Heart left ventricle (tissue), 16 donors: ENCODE measurements at regions not wholly inside any gene's neighbourhood (a gene's known extent, or its start where the extent isn't known, plus 50 kb on each side); places are given as distances from the start of the nearest gene placed in this dataset.

ENCODE experiments used
- ATAC-seq, 4 donors: fragments of 200-7000 bp; cut with Tn5 transposase; one replicate each; pipeline ENCODE4 v1.9.1; 2020 to 2022; ENCODE audit warnings: moderate library complexity in 4 of 4, mild to moderate bottlenecking in 3 of 4, moderate number of reproducible peaks in 1 of 4
- DNase-seq, 5 donors: peaks; one replicate each; pipeline ENCODE4 v3.0.0-alpha.2; 2020
- H3K27ac ChIP-seq, 12 donors: fragments of 200-600 bp; sonication (generic) in 4 of 12; one replicate each; pipeline versions ENCODE4 v1.5.0 to v1.8.0; 2016 to 2022; ENCODE audit warnings: mild to moderate bottlenecking in 2 of 12
- H3K27me3 ChIP-seq, 9 donors: fragments of 200-600 bp; sonication (generic) in 2 of 9; one replicate each; pipeline versions ENCODE4 v1.5.1 to v1.8.0; 2016 to 2022; ENCODE audit warnings: mild to moderate bottlenecking in 3 of 9
- H3K36me3 ChIP-seq, 9 donors: fragments of 200-600 bp; sonication (generic) in 2 of 9; one replicate each; pipeline versions ENCODE4 v1.5.0 to v1.8.0; 2018 to 2022; ENCODE audit warnings: mild to moderate bottlenecking in 2 of 9
- H3K4me1 ChIP-seq, 12 donors: fragments of 200-600 bp; sonication (generic) in 4 of 12; one replicate each; pipeline versions ENCODE4 v1.5.0 to v1.8.0; 2016 to 2022; ENCODE audit warnings: mild to moderate bottlenecking in 3 of 12
- H3K4me3 ChIP-seq, 12 donors: fragments of 200-600 bp; sonication (generic) in 4 of 12; one replicate each; pipeline versions ENCODE4 v1.5.0 to v1.8.0; 2017 to 2022; ENCODE audit warnings: mild to moderate bottlenecking in 9 of 12, moderate library complexity in 4 of 12
- H3K9me3 ChIP-seq, 12 donors: fragments of 200-600 bp; sonication (generic) in 4 of 12; one replicate each; pipeline versions ENCODE4 v1.5.0 to v1.8.0; 2016 to 2022; ENCODE audit warnings: mild to moderate bottlenecking in 1 of 12
- POLR2A ChIP-seq, 2 donors: fragments of 450-650 bp; IDR thresholded peaks; one replicate each; pipeline ENCODE4 v1.6.1; 2017; ENCODE audit warnings: antibody characterized with exemption in 2 of 2, mild to moderate bottlenecking in 2 of 2, moderate library complexity in 2 of 2
- WGBS, 4 donors: extraction: QIAGEN DNeasy Blood & Tissue Kit in 2 of 4; methylation state at CpG; one replicate each; pipeline versions ENCODE4 v1.1.5 to v1.1.7; 2013 to 2018; 5-methylcytosine and 5-hydroxymethylcytosine counted together
- intact Hi-C, 10 donors: fragments of 100-400 bp; cut with DNase I; formaldehyde crosslinking; loops; one replicate each; pipeline versions ENCODE4 v1.11.1 to v1.14.2; 2022
- TF ChIP-seq, protein P1 (sequence below), 12 donors: fragments of 200-600 bp; sonication (generic) in 4 of 12; IDR thresholded peaks; one replicate each; pipeline versions ENCODE4 v1.5.0 to v1.8.0; 2018 to 2022; ENCODE audit warnings: antibody characterized with exemption in 12 of 12, mild to moderate bottlenecking in 5 of 12
- donor health status: ischemic (EF 13 %, LVEDD 7.1; RV severe dilation, severe dysfunction).
- donor health status: healthy with polysubstance abuse.
- donor health status: DM: no; HTN: yes; CAD: no.
- donor health status: DM: no; HTN: no; CAD: no.
- donor health status: ischemic (EF 25% LVEDD 6.9; RV normal size, moderate dysfunction).
- donor health status: ischemic (EF 25% LVEDD 5.7; RV mildly dilated, moderate dysfunction).
- donor health status: healthy.
- donor health status: DM: yes; HTN: yes; CAD: no.
- donor health status: ischemic (EF 35%, LVEDD 5.7; RV mildly dilated, moderate dysfunction).
- donor health status: nonischemic (EF 11% LVEDD 7.7; RV severe dilation, severe dysfunction).
- donor health status: DM: yes; HTN: yes; CAD: no.
- donor health status: PGD.
- donor health status: ischemic (EF 29% LVEDD 5.4; RV normal size, mild dysfunction).
- donor health status: nonischemic (EF 23%, LVEDD 6.1; RV moderate dilation, normal function).

DNA sequence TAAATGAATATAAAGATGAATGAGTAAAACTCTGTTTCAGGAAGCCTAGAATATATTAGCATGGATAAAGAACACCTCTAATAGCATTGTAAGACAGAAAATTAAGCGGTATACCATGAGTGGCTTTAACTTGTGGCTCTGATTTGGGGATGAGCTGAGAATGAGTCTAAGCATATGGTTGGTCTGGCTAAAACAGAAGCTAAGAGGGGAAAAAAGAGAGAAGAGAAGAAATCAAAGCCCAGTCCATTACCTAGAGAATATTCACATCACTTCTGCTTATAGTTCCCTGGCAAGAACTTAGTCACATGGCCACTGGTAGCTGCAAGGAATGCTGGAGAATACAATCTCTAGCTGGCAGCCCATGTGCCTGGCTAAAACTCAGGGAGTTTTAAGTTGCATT is 414.5 kb downstream of the PRDM5 start:
- no peak for DNase-seq
- no peaks in the 10 kb centered on the region for H3K4me1 ChIP-seq
- no peaks in the 10 kb centered on the region for H3K36me3 ChIP-seq
- H3K9me3 ChIP-seq = peaks cover 0 to 33% (median 0%) of the 10 kb centered on the region in 12 donors
- ATAC-seq = no peak
- intact Hi-C loops = no loop called here
- TF ChIP-seq, protein P1, sequence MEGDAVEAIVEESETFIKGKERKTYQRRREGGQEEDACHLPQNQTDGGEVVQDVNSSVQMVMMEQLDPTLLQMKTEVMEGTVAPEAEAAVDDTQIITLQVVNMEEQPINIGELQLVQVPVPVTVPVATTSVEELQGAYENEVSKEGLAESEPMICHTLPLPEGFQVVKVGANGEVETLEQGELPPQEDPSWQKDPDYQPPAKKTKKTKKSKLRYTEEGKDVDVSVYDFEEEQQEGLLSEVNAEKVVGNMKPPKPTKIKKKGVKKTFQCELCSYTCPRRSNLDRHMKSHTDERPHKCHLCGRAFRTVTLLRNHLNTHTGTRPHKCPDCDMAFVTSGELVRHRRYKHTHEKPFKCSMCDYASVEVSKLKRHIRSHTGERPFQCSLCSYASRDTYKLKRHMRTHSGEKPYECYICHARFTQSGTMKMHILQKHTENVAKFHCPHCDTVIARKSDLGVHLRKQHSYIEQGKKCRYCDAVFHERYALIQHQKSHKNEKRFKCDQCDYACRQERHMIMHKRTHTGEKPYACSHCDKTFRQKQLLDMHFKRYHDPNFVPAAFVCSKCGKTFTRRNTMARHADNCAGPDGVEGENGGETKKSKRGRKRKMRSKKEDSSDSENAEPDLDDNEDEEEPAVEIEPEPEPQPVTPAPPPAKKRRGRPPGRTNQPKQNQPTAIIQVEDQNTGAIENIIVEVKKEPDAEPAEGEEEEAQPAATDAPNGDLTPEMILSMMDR (IDR thresholded peaks at IDR 0.05) = no peak
- TF ChIP-seq POLR2A (IDR thresholded peaks at IDR 0.05) = no peak
- H3K27ac ChIP-seq = no peak overlapping the region
- no peak overlapping the region for H3K4me3 ChIP-seq
- 94 to 100% (median 97%) methylated on average over 1 of the region's 1 CpG for WGBS, 4 donors
- H3K27me3 ChIP-seq = no peaks in the 10 kb centered on the region

DNA sequence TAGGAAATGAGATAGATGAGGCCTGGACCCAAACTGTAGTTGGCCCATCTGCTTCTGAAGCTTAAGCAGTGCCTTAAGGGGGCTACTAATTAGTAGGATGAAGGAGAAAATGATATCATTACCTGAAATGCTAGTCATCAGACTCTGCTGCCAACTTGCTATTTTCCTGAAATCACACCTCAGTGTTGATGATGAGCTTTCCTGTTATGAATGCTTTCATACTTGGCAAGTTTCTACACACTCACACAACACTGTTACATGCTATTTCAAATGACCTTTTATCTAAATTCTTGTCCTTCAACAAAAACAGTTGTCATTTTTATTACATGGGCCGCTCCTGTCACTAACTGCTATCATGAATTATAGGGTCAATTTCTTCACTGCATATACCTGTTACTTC is 416.0 kb downstream of the PRDM5 start:
- Histone ChIP-seq H3K27ac (no peak overlapping the region), H3K27me3 (no peaks in the 10 kb centered on the region), H3K36me3 (no peaks in the 10 kb centered on the region), H3K9me3 (peaks cover 0 to 18% (median 0%) of the 10 kb centered on the region in 12 donors), H3K4me3 (no peak overlapping the region), H3K4me1 (no peaks in the 10 kb centered on the region)
- intact Hi-C loops = no loop called here
- DNase-seq = no peak
- ATAC-seq = no peak
- 71 to 91% (median 80%) methylated on average over 1 of the region's 1 CpG for WGBS, 4 donors
- TF ChIP-seq POLR2A (IDR thresholded peaks at IDR 0.05) = no peak
- TF ChIP-seq, protein P1 (IDR thresholded peaks at IDR 0.05) = no peak

DNA sequence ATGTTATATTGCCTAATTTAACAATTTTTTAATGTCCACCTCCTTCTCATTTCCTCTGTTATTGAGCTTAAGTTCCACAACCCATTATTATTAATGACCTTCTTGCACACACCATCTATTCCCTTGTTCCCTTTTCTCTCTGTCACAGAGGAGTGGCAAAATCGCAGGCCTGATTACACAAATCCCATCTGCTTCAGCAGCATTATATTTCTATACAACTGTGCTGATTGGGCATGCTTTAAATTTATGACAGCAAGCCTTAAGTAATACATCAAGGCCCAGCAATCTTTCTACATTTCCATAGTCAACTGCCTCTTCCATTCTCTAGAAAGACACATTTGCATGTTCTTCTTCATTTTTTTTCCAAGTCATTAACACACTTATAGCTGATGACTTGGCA is 423.8 kb downstream of the PRDM5 start:
- Histone ChIP-seq H3K4me1 (no peaks in the 10 kb centered on the region), H3K9me3 (peaks cover 0 to 7% (median 0%) of the 10 kb centered on the region in 12 donors), H3K27me3 (no peaks in the 10 kb centered on the region), H3K36me3 (no peaks in the 10 kb centered on the region), H3K27ac (no peak overlapping the region), H3K4me3 (no peak overlapping the region)
- intact Hi-C loops = no loop called here
- 74 to 84% (median 82%) methylated on average over 1 of the region's 1 CpG for WGBS, 4 donors
- no peak for ATAC-seq
- TF ChIP-seq, protein P1 (IDR thresholded peaks at IDR 0.05) = no peak
- TF ChIP-seq POLR2A (IDR thresholded peaks at IDR 0.05) = no peak
- no peak for DNase-seq

DNA sequence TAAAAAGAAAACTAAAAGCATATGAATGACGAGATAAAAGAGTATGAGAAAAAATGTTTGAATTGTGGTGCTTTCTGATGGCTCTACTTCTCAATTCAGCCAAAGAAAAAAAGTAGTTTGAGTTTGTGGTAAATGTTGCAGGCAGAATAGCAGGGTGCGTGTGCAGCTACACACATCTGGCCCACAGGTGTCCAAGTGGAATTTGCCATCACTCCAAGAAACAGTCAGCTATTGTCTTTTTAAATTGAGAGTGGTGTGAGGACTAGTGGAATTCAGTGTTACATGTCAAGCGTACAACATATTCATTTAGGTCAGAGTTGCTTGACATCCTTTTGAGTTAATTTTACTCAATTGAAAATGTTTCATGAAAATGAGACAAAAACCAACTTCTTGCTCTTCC is 424.8 kb upstream of the MAD2L1 start:
- no peak for DNase-seq
- no peaks in the 10 kb centered on the region for H3K27me3 ChIP-seq
- H3K4me1 ChIP-seq = no peaks in the 10 kb centered on the region
- no peak overlapping the region for H3K4me3 ChIP-seq
- ATAC-seq = no peak
- peaks cover 0 to 6% (median 0%) of the 10 kb centered on the region in 12 donors for H3K9me3 ChIP-seq
- intact Hi-C loops = no loop called here
- WGBS, 4 donors = 76 to 88% (median 82%) methylated on average over 3 of the region's 3 CpGs
- no peak overlapping the region for H3K27ac ChIP-seq
- no peaks in the 10 kb centered on the region for H3K36me3 ChIP-seq
- no peak for TF ChIP-seq POLR2A (IDR thresholded peaks at IDR 0.05)
- TF ChIP-seq, protein P1 (IDR thresholded peaks at IDR 0.05) = no peak
